Uterus (tissue), 3 donors: ENCODE measurements at regions not wholly inside any gene's neighbourhood (a gene's known extent, or its start where the extent isn't known, plus 50 kb on each side); places are given as distances from the start of the nearest gene placed in this dataset.

Experiments
- DNase-seq, 2 donors: peaks; one replicate each; pipeline ENCODE4 v3.0.0-alpha.2; 2019 to 2020
- H3K27ac ChIP-seq, 2 donors: fragments of 200-600 bp; sonication (generic); 1 replicate in 1 of 2; 2 replicates in 1 of 2; pipeline ENCODE4 v1.5.1; 2016 to 2018
- H3K27me3 ChIP-seq, 2 donors: fragments of 200-600 bp; sonication (generic); one replicate each; pipeline ENCODE4 v1.5.1; 2018 to 2019; ENCODE audit warnings: control low read depth in 1 of 2
- H3K36me3 ChIP-seq, 2 donors: fragments of 200-600 bp; sonication (generic); one replicate each; pipeline ENCODE4 v1.5.1; 2019; ENCODE audit warnings: control low read depth in 1 of 2
- H3K4me1 ChIP-seq, 2 donors: fragments of 200-600 bp; sonication (generic); one replicate each; pipeline ENCODE4 v1.5.1; 2018 to 2019; ENCODE audit warnings: control low read depth in 1 of 2
- H3K4me3 ChIP-seq, 2 donors: fragments of 200-600 bp; sonication (generic); 1 replicate in 1 of 2; 2 replicates in 1 of 2; pipeline ENCODE4 v1.5.1; 2018 to 2019; ENCODE audit warnings: mild to moderate bottlenecking in 1 of 2
- H3K9me3 ChIP-seq, 2 donors: fragments of 200-600 bp; sonication (generic); one replicate each; pipeline ENCODE4 v1.5.1; 2019; ENCODE audit warnings: control low read depth in 1 of 2
- CTCF ChIP-seq, 4 experiments: fragments of 200-600 bp in 2 of 4; fragments of 450-650 bp in 2 of 4; sonication (generic) in 2 of 4; IDR thresholded peaks; one replicate each; pipeline ENCODE4 v1.5.1; 2016 to 2019; ENCODE audit warnings: antibody characterized with exemption in 4 of 4, mild to moderate bottlenecking in 2 of 4, moderate library complexity in 1 of 4
- POLR2A ChIP-seq, 2 donors: fragments of 450-650 bp; IDR thresholded peaks; one replicate each; pipeline ENCODE4 v1.6.1; 2016; ENCODE audit warnings: antibody characterized with exemption in 2 of 2, mild to moderate bottlenecking in 1 of 2, moderate library complexity in 1 of 2
- intact Hi-C: fragments of 100-400 bp; cut with DNase I; formaldehyde crosslinking; loops from one replicate; pipeline ENCODE4 v1.15.1; 2023; ENCODE audit warnings: low total_unique reads
- donor health status: DM: yes; HTN: yes; CAD: no.

DNA sequence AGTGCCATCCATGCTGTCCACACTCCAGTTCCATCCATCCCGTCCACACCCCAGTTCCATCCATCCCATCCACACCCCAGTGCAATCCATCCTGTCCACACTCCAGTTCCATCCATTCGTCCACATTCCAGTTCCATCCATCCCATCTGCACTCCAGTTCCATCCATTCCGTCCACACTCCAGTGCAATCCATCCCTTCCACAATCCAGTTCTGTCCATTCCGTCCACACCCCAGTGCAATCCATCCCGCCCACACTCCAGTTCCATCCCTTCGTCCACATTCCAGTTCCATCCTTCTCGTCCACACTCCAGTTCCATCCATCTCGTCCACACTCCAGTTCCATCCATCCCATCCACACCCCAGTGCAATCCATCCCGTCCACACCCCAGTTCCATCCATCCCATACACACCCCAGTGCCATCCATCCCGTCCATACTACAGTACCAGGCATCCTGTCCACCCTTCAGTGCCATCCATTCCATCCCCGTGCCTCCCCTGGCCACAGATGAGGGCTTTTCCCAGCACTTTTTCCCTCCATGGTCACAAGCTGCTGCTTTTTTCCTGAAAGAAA lies 704.0 kb downstream of the BRD1 start:
- TF ChIP-seq CTCF (IDR thresholded peaks at IDR 0.05) = no peak
- TF ChIP-seq POLR2A (IDR thresholded peaks at IDR 0.05) = no peak
- Histone ChIP-seq H3K9me3 (no peaks in the 10 kb centered on the region), H3K36me3 (no peaks in the 10 kb centered on the region), H3K4me1 (no peaks in the 10 kb centered on the region), H3K4me3 (no peak overlapping the region), H3K27me3 (no peaks in the 10 kb centered on the region), H3K27ac (no peak overlapping the region)
- DNase-seq = no peak
- intact Hi-C loops = no loop called here

GRCh38 chr22:49119551-49119952 lies 708.1 kb downstream of the BRD1 start:
- Histone ChIP-seq H3K4me3 (no peak overlapping the region), H3K27me3 (no peaks in the 10 kb centered on the region), H3K27ac (no peak overlapping the region), H3K36me3 (no peaks in the 10 kb centered on the region), H3K4me1 (no peaks in the 10 kb centered on the region), H3K9me3 (no peaks in the 10 kb centered on the region)
- intact Hi-C loops = no loop called here
- DNase-seq = no peak
- TF ChIP-seq POLR2A (IDR thresholded peaks at IDR 0.05) = no peak
- TF ChIP-seq CTCF (IDR thresholded peaks at IDR 0.05) = no peak

GRCh38 chr22:49118065-49118464 lies 709.6 kb downstream of the BRD1 start:
- Histone ChIP-seq H3K27me3 (no peaks in the 10 kb centered on the region), H3K4me3 (no peak overlapping the region), H3K4me1 (no peaks in the 10 kb centered on the region), H3K9me3 (no peaks in the 10 kb centered on the region), H3K27ac (no peak overlapping the region), H3K36me3 (no peaks in the 10 kb centered on the region)
- DNase-seq = no peak
- intact Hi-C loops = no loop called here
- TF ChIP-seq POLR2A (IDR thresholded peaks at IDR 0.05) (no peak), CTCF (IDR thresholded peaks at IDR 0.05) (no peak)

DNA sequence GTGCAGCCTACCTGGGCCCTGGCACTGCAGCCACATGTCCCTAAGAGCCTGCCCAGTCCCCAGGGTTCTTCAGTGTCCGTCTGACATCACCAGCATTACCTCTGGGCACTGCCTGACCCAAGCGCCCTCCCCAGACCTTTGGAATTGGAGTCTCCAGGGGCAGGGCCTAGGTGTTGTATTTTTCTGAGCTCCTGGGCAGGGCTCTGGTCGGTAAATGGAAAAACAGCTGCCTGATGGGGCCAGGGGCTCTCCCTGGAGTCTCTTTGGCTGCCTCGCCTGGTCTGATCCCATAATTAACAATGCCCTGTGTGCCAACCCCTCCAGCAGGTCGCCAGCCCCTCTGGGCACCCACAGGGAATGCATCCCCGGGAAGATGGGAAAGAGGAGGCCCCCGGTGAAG lies 710.2 kb downstream of the BRD1 start:
- no peak for DNase-seq
- Histone ChIP-seq H3K36me3 (no peaks in the 10 kb centered on the region), H3K27ac (no peak overlapping the region), H3K27me3 (no peaks in the 10 kb centered on the region), H3K9me3 (no peaks in the 10 kb centered on the region), H3K4me1 (no peaks in the 10 kb centered on the region), H3K4me3 (no peak overlapping the region)
- TF ChIP-seq POLR2A (IDR thresholded peaks at IDR 0.05) (no peak), CTCF (IDR thresholded peaks at IDR 0.05) (no peak)
- intact Hi-C loops = no loop called here

DNA sequence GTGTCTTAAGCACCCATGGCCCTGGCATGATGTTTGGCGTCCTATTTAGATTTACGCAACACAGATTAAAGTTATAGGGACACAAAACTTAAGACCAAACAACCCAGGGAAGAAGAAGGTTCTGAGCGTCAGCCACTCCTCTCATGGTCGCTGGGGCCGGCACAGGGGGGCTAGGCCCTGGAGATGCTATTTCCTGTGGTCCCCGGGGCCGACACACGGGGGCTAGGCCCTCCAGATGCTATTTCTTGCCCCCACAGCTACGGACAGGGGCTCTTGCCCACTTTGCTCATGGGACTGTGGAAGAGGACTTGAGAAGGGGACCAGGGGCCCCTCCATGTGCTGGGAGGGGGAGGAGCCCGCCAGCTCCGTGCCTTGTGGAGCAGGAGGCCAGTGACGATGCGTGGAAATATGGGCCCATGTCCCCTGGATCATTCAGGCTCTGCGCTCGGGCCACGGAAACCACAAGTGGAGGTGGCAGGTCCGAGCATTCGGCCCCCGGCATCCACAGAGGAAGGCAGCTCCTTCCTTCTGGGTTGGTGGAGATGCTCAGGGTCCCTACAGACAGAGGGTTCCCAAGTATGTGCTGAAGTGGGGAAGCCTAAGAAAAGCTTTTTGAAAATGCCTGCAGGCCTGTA lies 711.1 kb downstream of the BRD1 start:
- no peaks in the 10 kb centered on the region for H3K36me3 ChIP-seq
- H3K9me3 ChIP-seq = no peaks in the 10 kb centered on the region
- H3K27ac ChIP-seq = no peak overlapping the region
- no peaks in the 10 kb centered on the region for H3K4me1 ChIP-seq
- H3K27me3 ChIP-seq = no peaks in the 10 kb centered on the region
- H3K4me3 ChIP-seq = no peak overlapping the region
- TF ChIP-seq POLR2A (IDR thresholded peaks at IDR 0.05) (no peak), CTCF (IDR thresholded peaks at IDR 0.05) (no peak)
- no peak for DNase-seq
- intact Hi-C loops = no loop called here
